Activated T-helper 1 cell treated with anti-CD3 and anti-CD28 coated beads, Interleukin-2, amount 50 U/mL, for 16 hours (primary cell): ENCODE measurements at regions not wholly inside any gene's neighbourhood (a gene's known extent, or its start where the extent isn't known, plus 50 kb on each side); places are given as distances from the start of the nearest gene placed in this dataset.
"Not testable (repeated sequence)": the region's sequence is repeated elsewhere in the genome, so short reads cannot be mapped to it uniquely, and the experiment has no call there.

ENCODE experiments used
- DNase-seq, 2 donors: peaks; one replicate each; pipeline ENCODE4 v3.0.0-alpha.2; 2020; ENCODE audit warnings: low read depth in 1 of 2, low spot score in 1 of 2

GRCh38 chr14:87640553-87640952 lies 352.4 kb downstream of the GALC start:
- no peak for DNase-seq

- no peak for DNase-seq
Observed at GRCh38 chr14:87638196-87638595, 354.8 kb downstream of the GALC start.

DNA sequence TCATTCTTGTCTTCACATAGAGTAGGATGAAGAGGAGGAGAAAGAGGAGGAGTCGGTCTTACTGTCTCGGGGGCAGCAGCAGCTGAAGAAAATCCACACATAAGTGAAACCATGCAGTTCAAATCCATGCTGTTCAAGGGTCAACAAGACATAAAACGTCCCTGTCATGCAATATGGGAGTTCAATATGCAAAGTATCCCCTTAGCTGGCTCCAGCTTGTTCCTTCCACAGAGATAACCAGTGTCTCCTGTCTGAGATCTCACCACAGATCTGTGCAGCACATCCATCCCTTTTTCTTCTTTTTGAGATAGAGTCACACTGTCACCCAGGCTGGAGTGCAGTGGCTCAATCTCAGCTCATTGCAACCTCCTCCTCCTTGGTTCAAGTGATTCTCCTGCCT lies 357.5 kb downstream of the GALC start:
- no peak for DNase-seq

DNA sequence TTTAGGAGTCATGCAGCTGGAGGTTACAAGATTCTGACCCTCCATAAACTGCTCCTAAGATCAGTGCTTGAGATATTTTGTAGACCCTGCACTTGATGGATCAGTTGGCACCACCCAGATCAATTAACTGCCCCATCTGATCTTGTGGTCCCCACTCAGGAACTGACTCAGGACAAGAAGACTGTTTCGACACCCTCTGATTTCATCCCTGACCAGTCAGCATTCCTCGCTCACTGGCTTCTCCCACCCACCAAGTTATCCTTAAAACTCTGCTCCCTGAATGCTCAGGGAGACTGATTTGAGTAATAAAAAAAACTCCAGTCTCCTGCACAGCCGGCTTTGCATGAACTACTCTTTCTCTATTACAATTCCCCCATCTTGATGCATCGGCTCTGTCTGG lies 360.2 kb downstream of the GALC start:
- no peak for DNase-seq

DNA sequence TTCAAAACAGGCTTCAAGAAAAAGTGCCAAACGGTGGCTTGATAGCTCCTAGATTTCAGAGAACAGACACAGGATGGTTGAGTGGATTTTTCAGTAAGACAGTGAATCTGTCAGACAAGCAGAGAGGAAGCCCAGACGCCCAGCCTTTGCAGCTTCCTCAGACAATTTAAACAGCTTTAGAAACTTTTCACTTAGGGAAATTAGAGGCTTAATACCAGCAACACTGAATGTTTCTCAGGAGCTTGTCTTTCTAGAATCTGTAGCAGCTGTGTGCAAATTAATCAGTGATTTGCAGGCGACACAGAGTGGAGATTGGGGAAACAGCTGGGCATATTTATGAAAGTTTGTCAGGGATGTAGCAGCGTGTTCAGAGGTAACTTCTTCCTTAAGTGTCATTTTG lies 362.1 kb downstream of the GALC start:
- no peak for DNase-seq

- DNase-seq = no peak
Observed at GRCh38 chr14:87629788-87630187, 363.2 kb downstream of the GALC start.

DNA sequence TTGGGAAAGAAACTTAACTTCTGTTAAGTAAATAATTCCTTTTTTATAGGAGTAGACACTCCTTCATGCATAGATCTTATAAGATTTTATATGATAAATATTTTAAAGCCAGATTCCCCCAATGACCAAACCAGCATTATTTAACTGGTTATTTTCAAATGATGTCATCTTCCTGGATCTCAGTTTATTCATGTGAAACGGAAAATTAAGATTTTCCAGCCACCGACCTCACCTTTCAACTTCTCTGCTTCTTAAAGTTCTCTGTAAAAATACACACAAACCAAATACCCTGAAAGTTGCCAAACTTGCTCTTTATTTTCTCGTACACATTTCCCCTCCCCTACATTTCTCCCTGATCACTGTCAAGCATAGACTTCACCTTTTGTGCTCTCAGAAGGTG lies 364.2 kb downstream of the GALC start:
- no peak for DNase-seq

GRCh38 chr14:87628129-87628528 lies 364.9 kb downstream of the GALC start:
- DNase-seq = no peak

DNA sequence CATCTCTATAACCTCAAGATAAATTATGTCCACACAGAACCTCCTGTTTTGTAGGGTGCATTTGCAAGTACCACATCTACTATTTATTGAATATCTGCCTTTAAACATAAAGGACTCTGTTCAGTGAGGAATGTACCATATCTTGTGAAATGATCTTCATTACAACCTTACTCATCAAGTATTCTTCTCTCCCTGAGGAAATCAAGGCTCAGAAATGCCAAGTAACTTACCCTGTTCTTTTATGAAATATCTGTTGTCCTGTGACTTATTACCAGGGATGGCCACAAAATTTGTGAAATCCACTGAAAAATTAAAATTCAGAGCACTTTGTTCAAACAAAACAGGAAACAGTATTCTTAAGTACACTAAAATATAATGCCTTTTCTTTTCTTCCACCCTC lies 366.7 kb downstream of the GALC start:
- no peak for DNase-seq

- DNase-seq = no peak
Observed at GRCh38 chr14:87623616-87624015, 369.4 kb downstream of the GALC start.

DNA sequence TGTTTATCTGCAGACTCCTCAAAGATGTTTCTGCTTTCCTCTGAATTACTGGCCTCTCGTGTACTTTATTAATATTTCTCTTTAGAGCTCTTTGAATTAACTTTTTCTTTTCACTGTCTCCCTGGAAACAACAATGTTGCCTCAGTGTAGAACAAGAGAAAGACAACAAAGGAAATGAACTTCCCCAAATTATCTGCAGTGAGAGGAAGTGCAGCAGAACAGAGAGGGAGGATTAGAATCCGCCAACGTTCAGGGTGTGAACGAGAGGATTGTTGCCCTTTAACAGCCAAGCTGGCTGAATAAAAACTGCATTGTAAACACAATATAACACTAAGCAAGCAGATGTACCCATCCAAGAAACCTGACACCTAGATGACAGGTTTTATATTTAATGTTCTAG lies 375.9 kb downstream of the GALC start:
- no peak for DNase-seq

GRCh38 chr14:87615822-87616679 lies 376.9 kb downstream of the GALC start:
- no peak for DNase-seq

DNA sequence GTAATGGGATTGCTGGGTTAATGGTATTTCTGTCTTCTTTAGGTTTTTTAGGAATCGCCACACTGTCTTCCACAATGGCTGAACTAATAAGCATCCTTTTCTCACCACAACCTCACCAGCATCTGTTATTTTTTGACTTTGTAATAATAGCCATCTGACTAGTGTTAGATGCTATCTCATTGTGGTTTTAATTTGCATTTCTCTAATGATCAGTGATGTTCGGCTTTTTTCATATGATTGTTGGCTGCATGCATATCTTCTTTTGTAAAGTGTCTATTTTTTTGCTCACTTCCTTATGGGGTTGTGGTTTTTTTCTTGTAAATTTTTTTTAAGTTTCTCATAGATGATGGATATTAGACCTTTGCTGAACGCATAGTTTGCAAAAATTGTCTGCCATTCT lies 377.9 kb downstream of the GALC start:
- DNase-seq = no peak

GRCh38 chr14:87613881-87614280 lies 379.1 kb downstream of the GALC start:
- no peak for DNase-seq

DNA sequence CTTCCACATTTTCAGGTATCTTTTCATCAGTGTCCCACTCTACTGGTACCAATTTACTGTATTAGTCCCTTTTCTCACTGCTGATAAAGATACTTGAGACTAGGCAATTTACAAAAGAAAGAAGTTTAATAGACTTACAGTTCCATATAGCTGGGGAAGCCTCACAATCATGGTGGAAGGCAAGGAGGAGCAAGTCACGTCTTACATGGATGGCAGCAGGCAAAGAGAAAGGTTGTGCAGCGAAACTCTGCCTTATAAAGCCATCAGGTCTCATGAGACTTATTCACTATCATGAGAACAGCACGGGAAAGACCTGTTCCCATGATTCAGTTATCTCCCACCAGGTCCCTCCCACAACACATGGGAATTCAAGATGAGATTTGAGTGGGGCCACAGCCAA lies 385.9 kb downstream of the GALC start:
- DNase-seq = not testable (repeated sequence)

DNA sequence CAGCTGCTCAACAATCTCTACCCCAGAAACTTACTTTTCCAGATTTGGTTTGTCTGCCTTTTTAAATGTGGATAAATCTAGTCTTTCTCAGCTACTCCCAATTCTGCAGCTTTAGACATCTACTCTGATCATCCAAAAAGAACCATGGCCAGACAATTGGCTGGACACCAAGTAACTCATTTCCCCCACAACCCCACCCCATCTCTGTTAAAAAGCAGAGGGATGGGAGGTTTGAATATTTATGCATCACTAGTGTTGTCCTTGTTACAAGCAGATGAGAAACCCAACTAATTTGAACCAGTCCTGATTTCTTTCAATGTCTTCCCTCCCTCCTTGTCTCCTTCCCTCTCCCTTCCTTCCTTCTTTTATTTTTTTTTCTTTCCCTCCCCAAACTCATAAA lies 391.9 kb downstream of the GALC start:
- no peak for DNase-seq

DNA sequence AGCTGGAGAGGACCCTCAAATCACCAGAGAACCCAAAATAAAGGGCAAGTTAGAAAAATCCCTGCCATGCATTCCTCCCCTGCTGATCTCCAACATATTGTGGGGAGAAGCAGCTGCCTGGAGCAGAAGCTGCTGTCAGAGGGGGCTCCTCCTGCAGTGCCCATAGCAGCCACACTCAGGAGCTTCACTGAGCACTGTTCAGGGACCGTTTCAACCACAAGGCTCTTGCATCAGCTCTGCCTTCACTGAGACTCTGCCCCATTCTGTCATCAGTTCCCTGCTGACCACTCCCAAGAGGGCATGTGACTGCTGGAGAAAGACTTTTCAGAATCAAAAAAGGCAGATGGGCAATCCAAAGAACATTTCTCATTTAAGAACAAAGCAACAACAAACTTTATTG lies 392.7 kb downstream of the GALC start:
- no peak for DNase-seq

- DNase-seq = no peak
Observed at GRCh38 chr14:87581298-87581697, 411.7 kb downstream of the GALC start.

GRCh38 chr14:87579036-87579435 lies 413.9 kb downstream of the GALC start:
- no peak for DNase-seq

DNA sequence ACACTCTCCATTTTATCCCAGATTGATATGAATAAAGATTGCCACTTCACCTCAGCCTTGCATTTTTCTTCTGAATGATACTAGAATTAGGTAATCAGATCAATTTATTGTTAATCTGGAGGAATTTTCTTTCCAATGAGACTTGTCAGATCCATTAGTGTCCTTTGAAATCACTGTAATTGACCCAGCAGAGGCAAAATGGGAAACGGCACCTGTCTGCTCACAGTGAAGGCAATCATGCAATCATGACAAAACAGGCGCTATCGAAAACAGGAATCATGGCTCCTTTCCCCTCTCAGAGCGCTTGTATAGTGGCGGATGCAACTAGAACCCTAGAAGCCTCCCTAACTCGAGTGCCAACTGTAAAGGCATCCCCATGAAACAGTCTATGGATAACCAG lies 417.6 kb downstream of the GALC start:
- no peak for DNase-seq

GRCh38 chr14:87573591-87573990 lies 419.4 kb downstream of the GALC start:
- DNase-seq = no peak

- DNase-seq = no peak
Observed at GRCh38 chr14:87567618-87568295, 425.2 kb downstream of the GALC start.

DNA sequence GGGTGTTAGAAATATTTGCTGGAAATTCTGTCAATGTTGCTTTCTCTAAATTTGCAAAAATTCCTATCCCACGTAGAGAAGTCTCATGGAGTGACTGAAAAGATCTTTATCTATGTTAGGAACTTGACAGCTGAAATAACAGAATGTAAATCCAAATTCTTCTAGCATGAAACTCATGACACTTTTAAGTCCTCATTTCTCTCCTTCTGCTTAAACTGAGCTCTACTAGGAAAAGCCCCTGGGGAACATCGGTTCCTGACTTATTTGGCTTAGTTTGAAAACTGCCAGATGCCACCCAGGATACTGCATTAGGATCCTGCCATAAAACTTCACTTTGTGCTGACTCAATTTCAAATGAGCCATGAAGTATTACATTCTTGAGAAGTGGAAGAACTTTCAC lies 426.0 kb downstream of the GALC start:
- DNase-seq = no peak
